WI38 (cell line): ENCODE measurements at regions not wholly inside any gene's neighbourhood (a gene's known extent, or its start where the extent isn't known, plus 50 kb on each side); places are given as distances from the start of the nearest gene placed in this dataset.

Experiments used
- H3K4me3 ChIP-seq: 2 replicates; pipeline ENCODE4 v1.5.1; 2011; ENCODE audit warnings: low read depth, mild to moderate bottlenecking, control low read depth, low read length
- TF ChIP-seq, protein P1 (sequence below): IDR thresholded peaks from 2 replicates; pipeline ENCODE4 v1.5.1; 2012; ENCODE audit warnings: low read depth, mild to moderate bottlenecking, control low read depth, low read length

DNA sequence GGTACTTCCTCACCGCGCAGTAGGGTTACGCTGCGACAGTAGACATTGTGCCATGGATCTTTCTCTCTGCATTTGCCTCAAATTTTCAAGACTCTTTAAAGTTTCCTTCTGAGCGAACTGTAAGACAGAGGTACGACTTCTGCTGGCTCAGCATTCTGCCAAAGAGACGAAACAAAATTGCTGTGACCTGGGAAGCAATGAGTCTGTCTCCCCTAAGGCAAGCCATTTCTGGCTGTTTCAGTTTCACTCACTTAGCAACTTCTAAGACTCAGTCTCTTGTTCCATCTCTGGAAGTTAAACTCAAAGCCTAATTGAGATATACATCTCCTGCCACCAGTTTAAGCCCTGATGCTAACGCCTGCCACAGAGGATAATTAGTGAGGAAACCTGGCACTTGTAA is 510.9 kb upstream of the DAB1 start:
- no peak overlapping the region for H3K4me3 ChIP-seq
- TF ChIP-seq, protein P1, sequence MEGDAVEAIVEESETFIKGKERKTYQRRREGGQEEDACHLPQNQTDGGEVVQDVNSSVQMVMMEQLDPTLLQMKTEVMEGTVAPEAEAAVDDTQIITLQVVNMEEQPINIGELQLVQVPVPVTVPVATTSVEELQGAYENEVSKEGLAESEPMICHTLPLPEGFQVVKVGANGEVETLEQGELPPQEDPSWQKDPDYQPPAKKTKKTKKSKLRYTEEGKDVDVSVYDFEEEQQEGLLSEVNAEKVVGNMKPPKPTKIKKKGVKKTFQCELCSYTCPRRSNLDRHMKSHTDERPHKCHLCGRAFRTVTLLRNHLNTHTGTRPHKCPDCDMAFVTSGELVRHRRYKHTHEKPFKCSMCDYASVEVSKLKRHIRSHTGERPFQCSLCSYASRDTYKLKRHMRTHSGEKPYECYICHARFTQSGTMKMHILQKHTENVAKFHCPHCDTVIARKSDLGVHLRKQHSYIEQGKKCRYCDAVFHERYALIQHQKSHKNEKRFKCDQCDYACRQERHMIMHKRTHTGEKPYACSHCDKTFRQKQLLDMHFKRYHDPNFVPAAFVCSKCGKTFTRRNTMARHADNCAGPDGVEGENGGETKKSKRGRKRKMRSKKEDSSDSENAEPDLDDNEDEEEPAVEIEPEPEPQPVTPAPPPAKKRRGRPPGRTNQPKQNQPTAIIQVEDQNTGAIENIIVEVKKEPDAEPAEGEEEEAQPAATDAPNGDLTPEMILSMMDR = no peak

- no peak overlapping the region for H3K4me3 ChIP-seq
- TF ChIP-seq, protein P1 = no peak
Observed at GRCh38 chr1:57927003-57927402, 503.1 kb upstream of the DAB1 start.

DNA sequence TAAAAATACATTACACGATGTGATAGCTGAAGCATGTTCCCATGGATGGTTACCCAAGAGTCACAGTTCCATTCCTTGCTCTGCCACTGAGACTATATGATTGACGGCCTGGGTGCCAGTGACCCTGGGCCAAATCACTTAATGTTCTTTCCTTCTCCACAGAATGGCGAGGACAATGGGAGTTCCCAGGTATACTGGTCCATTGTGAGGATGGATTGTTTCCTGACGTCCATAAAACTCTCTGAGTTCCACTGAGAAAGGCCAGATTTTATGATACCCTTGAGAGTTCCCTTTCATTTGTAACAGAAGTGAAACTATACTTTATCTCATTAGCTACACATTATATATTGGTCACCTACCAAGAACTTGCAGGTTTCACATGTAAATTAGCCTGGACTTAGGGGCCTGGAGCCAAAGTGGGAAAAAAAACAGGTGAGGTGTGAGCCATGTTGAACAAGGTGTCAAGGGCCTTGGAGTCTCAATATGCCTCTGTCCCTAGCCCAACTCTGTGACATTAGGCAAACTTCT is 502.2 kb upstream of the DAB1 start:
- H3K4me3 ChIP-seq = no peak overlapping the region
- TF ChIP-seq, protein P1 = no peak

- TF ChIP-seq, protein P1 = no peak
- H3K4me3 ChIP-seq = no peak overlapping the region
Observed at GRCh38 chr1:57925226-57925625, 501.4 kb upstream of the DAB1 start.

DNA sequence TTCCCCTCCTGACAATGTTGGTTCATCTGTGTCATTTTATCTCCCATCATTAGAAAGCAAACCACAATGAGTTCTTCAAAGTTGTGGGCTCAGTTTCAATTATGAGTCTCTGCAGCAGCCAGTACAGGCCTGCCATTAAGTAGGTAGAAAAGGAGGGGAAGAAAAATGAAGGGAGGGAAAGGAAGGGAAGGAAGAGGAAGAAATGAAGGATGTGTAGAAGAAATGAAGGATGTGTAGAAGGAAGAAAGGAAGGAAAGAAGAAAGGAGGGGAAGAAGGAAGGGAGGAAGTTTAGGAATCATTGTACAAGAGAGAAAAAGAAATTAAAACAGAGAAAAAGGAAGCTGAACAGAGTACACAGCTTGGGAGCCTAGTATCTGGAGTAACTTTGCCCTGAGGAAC is 498.3 kb upstream of the DAB1 start:
- TF ChIP-seq, protein P1 = no peak
- no peak overlapping the region for H3K4me3 ChIP-seq

GRCh38 chr1:57916041-57916440 is 492.2 kb upstream of the DAB1 start:
- TF ChIP-seq, protein P1 = no peak
- H3K4me3 ChIP-seq = no peak overlapping the region

DNA sequence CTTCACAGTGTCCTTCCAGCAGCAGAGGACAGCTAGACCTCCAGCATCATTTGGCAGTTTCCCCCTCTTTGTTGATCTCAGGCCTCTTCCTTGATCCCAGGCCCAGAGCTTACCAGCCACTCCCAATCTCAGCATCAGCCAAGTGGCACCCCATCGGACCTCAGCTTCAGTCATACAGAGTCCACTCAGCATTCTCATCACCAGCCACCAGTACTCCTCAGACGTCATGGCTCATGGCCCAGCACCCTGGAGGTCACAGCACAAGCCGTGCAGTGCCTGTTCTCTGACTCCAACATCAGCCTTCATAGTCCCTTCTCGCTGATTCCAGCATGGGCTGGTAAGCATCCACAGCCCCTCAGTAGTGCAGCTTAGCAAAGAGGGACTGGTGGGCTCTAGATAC is 487.6 kb upstream of the DAB1 start:
- H3K4me3 ChIP-seq = no peak overlapping the region
- TF ChIP-seq, protein P1 = no peak
